Activated naive CD4-positive, alpha-beta T cell treated with anti-CD3 and anti-CD28 coated beads, Interleukin-2, amount 50 U/mL, for 24 hours (primary cell): ENCODE measurements at regions not wholly inside any gene's neighbourhood (a gene's known extent, or its start where the extent isn't known, plus 50 kb on each side); places are given as distances from the start of the nearest gene placed in this dataset.
"Not testable (repeated sequence)": the region's sequence is repeated elsewhere in the genome, so short reads cannot be mapped to it uniquely, and the experiment has no call there.

Experiments used
- H3K27ac Mint-ChIP-seq: one replicate; pipeline ENCODE4 v1.8.0; 2021; ENCODE audit warnings: mild to moderate bottlenecking, mixed read lengths
- H3K27me3 Mint-ChIP-seq: one replicate; pipeline ENCODE4 v1.8.0; 2021; ENCODE audit warnings: mixed read lengths
- H3K36me3 Mint-ChIP-seq: one replicate; pipeline ENCODE4 v1.8.0; 2021; ENCODE audit warnings: mixed read lengths
- H3K4me1 Mint-ChIP-seq: one replicate; pipeline ENCODE4 v1.8.0; 2021; ENCODE audit warnings: mixed read lengths
- H3K4me3 Mint-ChIP-seq: one replicate; pipeline ENCODE4 v1.8.0; 2021; ENCODE audit warnings: mild to moderate bottlenecking, mixed read lengths
- H3K9me3 Mint-ChIP-seq: one replicate; pipeline ENCODE4 v1.8.0; 2021; ENCODE audit warnings: mixed read lengths

- Mint-ChIP-seq H3K27ac (no peak overlapping the region), H3K36me3 (no peaks in the 10 kb centered on the region), H3K4me3 (no peak overlapping the region), H3K9me3 (no peaks in the 10 kb centered on the region), H3K27me3 (peaks cover 3% of the 10 kb centered on the region), H3K4me1 (no peaks in the 10 kb centered on the region)
These were observed 316.4 kb upstream of the RNF32 start for GRCh38 chr7:156324201-156324600.

DNA sequence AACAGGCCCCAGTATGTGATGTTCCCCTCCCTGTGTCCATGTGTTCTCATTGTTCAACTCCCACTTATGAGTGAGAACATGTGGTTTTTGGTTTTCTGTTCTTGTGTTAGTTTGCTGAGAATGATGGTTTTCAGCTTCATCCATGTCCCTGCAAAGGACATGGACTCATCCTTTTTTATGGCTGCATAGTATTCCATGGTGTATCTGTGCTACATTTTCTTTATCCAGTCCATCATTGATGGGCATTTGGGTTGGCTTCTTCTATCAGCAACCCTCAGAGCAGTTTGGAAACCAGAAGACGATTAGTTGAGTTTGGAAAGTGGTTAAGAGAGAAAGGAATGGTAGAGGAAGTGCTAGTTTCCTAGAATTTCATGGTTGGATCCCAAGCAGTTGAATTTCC is 319.1 kb upstream of the RNF32 start:
- H3K4me1 Mint-ChIP-seq, H3K27me3 Mint-ChIP-seq, H3K9me3 Mint-ChIP-seq, H3K36me3 Mint-ChIP-seq, H3K4me3 Mint-ChIP-seq, H3K27ac Mint-ChIP-seq: not testable (repeated sequence)

- no peaks in the 10 kb centered on the region for H3K36me3 Mint-ChIP-seq
- H3K9me3 Mint-ChIP-seq = peaks cover 16% of the 10 kb centered on the region
- H3K27ac Mint-ChIP-seq = no peak overlapping the region
- H3K4me3 Mint-ChIP-seq = no peak overlapping the region
- no peaks in the 10 kb centered on the region for H3K4me1 Mint-ChIP-seq
- H3K27me3 Mint-ChIP-seq = peaks cover 3% of the 10 kb centered on the region
These were observed 321.6 kb upstream of the RNF32 start for GRCh38 chr7:156318926-156319325.

DNA sequence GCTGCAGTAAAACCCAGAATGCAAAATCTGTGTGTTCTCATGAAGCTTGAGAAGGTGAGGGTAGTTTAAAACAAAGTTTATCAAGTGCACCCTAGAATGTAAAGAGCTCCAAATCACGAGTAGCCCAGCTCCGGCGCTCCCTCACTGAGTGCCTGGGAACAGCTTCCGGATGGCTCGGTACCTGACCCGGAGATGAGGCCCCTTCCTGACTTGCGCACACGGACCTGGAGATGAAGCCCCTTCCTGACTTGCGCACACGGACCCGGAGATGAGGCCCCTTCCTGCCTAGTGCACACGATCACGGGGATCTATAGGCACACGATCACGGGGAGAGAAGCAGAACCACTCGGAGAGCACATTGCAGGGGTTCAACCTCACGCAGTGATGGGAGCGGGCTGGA is 322.1 kb upstream of the RNF32 start:
- Mint-ChIP-seq H3K4me3 (no peak overlapping the region), H3K27ac (no peak overlapping the region), H3K4me1 (no peaks in the 10 kb centered on the region), H3K27me3 (peaks cover 3% of the 10 kb centered on the region), H3K9me3 (peaks cover 19% of the 10 kb centered on the region), H3K36me3 (no peaks in the 10 kb centered on the region)

DNA sequence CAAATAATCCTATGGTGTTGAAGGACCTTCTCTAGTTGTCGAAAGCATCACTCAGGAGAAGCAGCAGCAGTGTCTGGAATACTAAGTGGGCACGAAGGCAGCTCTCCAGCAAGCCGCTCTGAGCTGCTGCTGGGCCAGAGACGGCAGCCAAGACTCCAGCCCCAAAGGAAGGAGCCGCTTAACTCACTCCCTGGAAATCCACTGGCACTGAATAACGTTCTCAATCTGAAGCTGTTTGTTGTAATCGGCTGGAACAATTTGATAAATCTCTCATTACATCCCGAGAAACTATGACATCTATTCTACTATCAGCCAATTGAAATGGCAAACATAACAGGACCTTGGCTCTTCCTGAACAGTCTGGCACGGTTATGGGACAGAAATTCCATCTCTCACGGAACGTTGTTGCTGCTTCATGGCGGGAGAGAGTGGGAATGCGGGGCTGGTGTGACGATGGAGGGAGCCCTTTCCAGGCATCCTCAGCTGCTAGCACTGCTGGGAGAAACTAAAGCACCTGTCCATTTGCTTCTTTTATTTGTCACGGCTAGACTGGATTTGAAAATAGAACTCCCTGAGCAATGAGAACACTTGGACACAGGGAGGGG is 331.5 kb upstream of the RNF32 start:
- Mint-ChIP-seq H3K9me3 (peaks cover 18% of the 10 kb centered on the region), H3K36me3 (no peaks in the 10 kb centered on the region), H3K4me1 (no peaks in the 10 kb centered on the region), H3K27me3 (peaks cover 3% of the 10 kb centered on the region), H3K4me3 (no peak overlapping the region), H3K27ac (no peak overlapping the region)

GRCh38 chr7:156307193-156307592 is 333.4 kb upstream of the RNF32 start:
- Mint-ChIP-seq H3K27me3 (no peaks in the 10 kb centered on the region), H3K27ac (no peak overlapping the region), H3K9me3 (peaks cover 10% of the 10 kb centered on the region), H3K4me3 (no peak overlapping the region), H3K36me3 (no peaks in the 10 kb centered on the region), H3K4me1 (no peaks in the 10 kb centered on the region)

DNA sequence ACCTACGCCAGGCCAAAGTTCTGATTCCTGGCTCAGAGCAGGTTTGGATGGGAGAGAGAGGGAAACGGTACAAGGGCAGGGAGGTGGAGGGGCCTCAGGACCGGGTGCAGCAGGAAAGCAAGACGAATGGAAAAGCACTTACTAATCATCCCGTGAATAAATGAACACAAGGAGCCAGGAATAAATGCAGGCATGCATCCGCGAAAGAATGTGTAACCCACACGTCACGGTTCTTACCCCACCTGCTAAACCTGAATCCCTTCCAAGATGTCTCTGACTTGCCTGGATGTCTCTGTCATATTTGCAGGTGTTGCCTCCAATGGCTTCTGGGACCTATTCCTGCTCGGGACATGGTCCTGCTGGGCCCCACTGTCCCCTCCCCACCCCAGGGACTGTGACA is 335.2 kb upstream of the RNF32 start:
- H3K4me3 Mint-ChIP-seq = no peak overlapping the region
- no peak overlapping the region for H3K27ac Mint-ChIP-seq
- peaks cover 4% of the 10 kb centered on the region for H3K9me3 Mint-ChIP-seq
- no peaks in the 10 kb centered on the region for H3K36me3 Mint-ChIP-seq
- no peaks in the 10 kb centered on the region for H3K4me1 Mint-ChIP-seq
- H3K27me3 Mint-ChIP-seq = no peaks in the 10 kb centered on the region

GRCh38 chr7:156282816-156283215 is 357.8 kb upstream of the RNF32 start:
- peaks cover 1% of the 10 kb centered on the region for H3K27me3 Mint-ChIP-seq
- no peaks in the 10 kb centered on the region for H3K4me1 Mint-ChIP-seq
- H3K36me3 Mint-ChIP-seq = peaks cover 4% of the 10 kb centered on the region
- no peak overlapping the region for H3K4me3 Mint-ChIP-seq
- H3K27ac Mint-ChIP-seq = no peak overlapping the region
- peaks cover 21% of the 10 kb centered on the region for H3K9me3 Mint-ChIP-seq

DNA sequence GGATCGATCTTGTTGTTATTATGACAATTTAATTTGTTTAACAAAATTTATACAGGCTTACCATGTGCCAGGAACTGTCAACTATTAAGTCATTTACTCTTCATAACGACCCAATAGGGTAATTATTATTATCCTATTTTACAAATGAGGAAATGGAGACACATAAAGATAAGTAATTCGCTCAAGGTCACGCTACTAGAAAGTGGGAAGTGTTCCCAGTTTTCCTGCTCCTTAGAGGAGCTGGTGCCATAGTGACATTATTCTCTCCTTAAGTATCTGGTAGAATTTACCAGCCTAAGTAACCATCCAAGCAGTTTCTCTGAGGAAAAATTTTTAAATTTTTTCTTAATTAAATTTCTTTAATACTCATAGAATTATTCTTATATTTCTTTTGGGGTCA is 360.9 kb upstream of the RNF32 start:
- Mint-ChIP-seq H3K4me3 (no peak overlapping the region), H3K36me3 (peaks cover 2% of the 10 kb centered on the region)

DNA sequence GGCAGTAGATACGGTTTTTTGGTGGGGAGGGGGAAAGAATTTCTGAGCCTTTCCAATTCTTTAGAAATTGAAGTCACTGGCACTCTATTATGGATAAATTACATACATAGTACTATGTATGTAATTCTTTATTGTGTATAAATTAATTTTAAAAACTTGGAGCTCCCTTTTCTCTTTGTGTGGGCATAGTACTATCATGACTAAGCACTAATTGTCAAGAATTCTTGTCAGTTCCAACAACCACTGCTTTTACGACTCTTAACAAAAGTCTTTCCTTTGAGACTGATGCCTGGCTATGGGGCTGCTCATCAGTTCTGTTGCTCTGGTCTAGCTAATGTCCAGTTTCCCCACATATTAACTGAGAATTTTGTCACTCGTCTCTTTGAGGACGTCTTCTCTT is 365.3 kb upstream of the RNF32 start:
- Mint-ChIP-seq H3K36me3 (no peaks in the 10 kb centered on the region), H3K4me1 (no peaks in the 10 kb centered on the region), H3K27ac (no peak overlapping the region), H3K27me3 (peaks cover 3% of the 10 kb centered on the region), H3K4me3 (no peak overlapping the region), H3K9me3 (no peaks in the 10 kb centered on the region)

More for the DNA sequence above, 360.9 kb upstream of the RNF32 start:
- Mint-ChIP-seq H3K27me3 (no peaks in the 10 kb centered on the region), H3K27ac (no peak overlapping the region), H3K9me3 (peaks cover 20% of the 10 kb centered on the region), H3K4me1 (no peaks in the 10 kb centered on the region)

DNA sequence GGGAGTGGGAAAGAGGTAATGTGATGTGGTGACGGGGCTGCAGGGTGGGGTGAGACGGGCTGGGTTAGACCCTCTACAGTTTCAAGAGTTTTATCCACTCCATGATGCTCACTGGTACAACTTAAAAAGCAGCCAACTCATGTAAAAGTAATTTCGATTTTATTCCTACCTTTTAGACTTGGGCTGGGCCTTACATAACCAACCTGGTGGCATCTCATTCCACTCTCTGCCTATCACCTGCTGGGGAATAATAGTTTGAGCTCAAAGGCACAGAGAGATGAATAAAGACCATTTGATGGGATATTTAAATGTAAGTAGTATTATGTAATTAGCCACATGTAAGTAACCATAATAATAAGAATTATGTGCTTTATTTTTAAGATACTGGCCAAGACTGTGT is 366.0 kb upstream of the RNF32 start:
- no peaks in the 10 kb centered on the region for H3K9me3 Mint-ChIP-seq
- H3K36me3 Mint-ChIP-seq = no peaks in the 10 kb centered on the region
- no peak overlapping the region for H3K4me3 Mint-ChIP-seq
- peaks cover 3% of the 10 kb centered on the region for H3K27me3 Mint-ChIP-seq
- H3K4me1 Mint-ChIP-seq = no peaks in the 10 kb centered on the region
- H3K27ac Mint-ChIP-seq = no peak overlapping the region

GRCh38 chr7:156261581-156261980 is 379.0 kb upstream of the RNF32 start:
- no peaks in the 10 kb centered on the region for H3K4me1 Mint-ChIP-seq
- H3K27ac Mint-ChIP-seq = no peak overlapping the region
- no peak overlapping the region for H3K4me3 Mint-ChIP-seq
- H3K36me3 Mint-ChIP-seq = no peaks in the 10 kb centered on the region
- H3K27me3 Mint-ChIP-seq = peaks cover 2% of the 10 kb centered on the region
- H3K9me3 Mint-ChIP-seq = no peaks in the 10 kb centered on the region

DNA sequence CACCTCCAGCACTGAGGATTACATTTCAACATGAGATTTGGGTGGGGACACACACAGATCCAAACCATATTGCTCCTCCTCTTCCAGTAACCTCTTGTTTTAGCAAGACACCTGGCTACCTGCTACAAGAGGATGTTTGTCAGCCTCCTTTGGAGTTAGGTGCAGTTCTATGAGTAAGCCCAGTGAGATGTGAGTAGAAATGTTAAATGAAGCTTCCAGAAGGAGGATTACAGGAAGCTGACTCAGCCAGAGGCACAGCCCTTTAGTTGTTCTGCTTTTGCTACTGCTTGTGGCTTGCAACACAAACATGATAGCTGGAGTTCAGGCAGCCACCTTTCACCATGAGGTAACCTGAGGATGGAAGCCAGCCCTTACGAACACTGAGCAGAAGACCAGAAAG is 382.7 kb upstream of the RNF32 start:
- no peak overlapping the region for H3K27ac Mint-ChIP-seq
- no peaks in the 10 kb centered on the region for H3K36me3 Mint-ChIP-seq
- H3K9me3 Mint-ChIP-seq = peaks cover 8% of the 10 kb centered on the region
- no peaks in the 10 kb centered on the region for H3K4me1 Mint-ChIP-seq
- H3K4me3 Mint-ChIP-seq = no peak overlapping the region
- H3K27me3 Mint-ChIP-seq = peaks cover 6% of the 10 kb centered on the region

GRCh38 chr7:156255635-156256034 is 384.9 kb upstream of the RNF32 start:
- Mint-ChIP-seq H3K4me1 (no peaks in the 10 kb centered on the region), H3K36me3 (no peaks in the 10 kb centered on the region), H3K9me3 (peaks cover 8% of the 10 kb centered on the region), H3K4me3 (no peak overlapping the region), H3K27me3 (peaks cover 12% of the 10 kb centered on the region), H3K27ac (no peak overlapping the region)

GRCh38 chr7:156251861-156252260 is 388.7 kb upstream of the RNF32 start:
- H3K4me1 Mint-ChIP-seq = no peaks in the 10 kb centered on the region
- H3K27ac Mint-ChIP-seq = no peak overlapping the region
- H3K36me3 Mint-ChIP-seq = no peaks in the 10 kb centered on the region
- H3K9me3 Mint-ChIP-seq = peaks cover 8% of the 10 kb centered on the region
- no peak overlapping the region for H3K4me3 Mint-ChIP-seq
- H3K27me3 Mint-ChIP-seq = peaks cover 15% of the 10 kb centered on the region

DNA sequence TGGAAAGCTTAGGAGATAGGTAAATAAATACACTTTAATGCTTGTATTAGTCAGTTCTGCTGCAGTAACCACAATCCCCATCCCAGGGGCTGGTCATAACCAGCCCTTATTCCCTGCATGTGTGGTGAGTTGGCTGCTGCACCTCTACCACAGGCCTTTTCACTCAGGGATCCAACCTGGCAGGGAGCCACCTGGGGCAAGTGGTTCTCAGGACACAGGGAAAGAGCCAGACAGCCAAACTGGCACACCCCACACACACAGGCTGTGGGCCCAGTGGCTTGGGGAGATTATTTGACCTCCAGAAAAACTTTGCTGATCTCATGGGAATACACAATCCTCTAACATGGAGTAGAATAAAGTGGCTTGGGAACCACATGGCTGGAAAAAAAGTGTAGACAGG is 400.0 kb upstream of the RNF32 start:
- peaks cover 2% of the 10 kb centered on the region for H3K27me3 Mint-ChIP-seq
- no peak overlapping the region for H3K4me3 Mint-ChIP-seq
- H3K27ac Mint-ChIP-seq = no peak overlapping the region
- no peaks in the 10 kb centered on the region for H3K36me3 Mint-ChIP-seq
- H3K9me3 Mint-ChIP-seq = peaks cover 17% of the 10 kb centered on the region
- no peaks in the 10 kb centered on the region for H3K4me1 Mint-ChIP-seq

DNA sequence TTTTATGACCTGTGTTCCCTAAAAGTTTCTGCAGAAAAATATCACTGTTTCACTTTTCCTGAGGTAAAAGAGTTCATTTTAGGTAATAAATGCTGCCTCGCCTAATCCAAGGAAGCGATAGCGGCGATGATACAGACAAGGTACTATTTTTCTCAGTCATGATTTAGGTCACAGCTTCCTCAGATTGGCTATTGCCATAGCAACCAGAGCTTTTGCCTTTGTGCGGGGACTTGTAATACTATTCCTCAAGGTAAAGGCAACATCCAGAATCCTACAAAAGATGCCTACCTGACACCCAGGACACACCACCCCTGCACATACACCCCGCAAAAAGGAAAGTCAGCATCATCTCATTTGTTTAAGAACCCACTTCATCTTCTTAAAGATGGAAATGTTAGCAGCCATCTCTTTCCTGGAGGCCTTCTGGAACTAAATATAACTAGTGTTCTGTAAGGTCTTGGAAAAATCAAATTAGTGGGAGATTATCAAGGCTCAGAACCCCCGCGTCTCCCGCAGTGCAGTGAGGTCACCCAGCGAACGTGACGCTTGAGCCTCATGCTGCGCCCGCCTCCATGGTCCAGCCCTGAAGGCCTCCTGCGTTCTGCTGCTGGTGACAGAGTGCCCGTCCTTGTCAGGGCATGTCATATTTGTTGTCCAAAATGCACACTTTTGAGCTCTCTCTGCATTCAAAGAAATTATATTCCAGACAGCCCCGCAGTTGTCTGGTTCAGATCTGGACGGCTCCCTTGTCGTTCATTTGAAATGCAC is 402.0 kb upstream of the RNF32 start:
- H3K27me3 Mint-ChIP-seq = no peaks in the 10 kb centered on the region
- peaks cover 8% of the 10 kb centered on the region for H3K9me3 Mint-ChIP-seq
- H3K4me1 Mint-ChIP-seq = no peaks in the 10 kb centered on the region
- H3K27ac Mint-ChIP-seq = no peak overlapping the region
- no peaks in the 10 kb centered on the region for H3K36me3 Mint-ChIP-seq
- H3K4me3 Mint-ChIP-seq = no peak overlapping the region
